OCI-LY1 (cell line): ENCODE measurements at regions not wholly inside any gene's neighbourhood (a gene's known extent, or its start where the extent isn't known, plus 50 kb on each side); places are given as distances from the start of the nearest gene placed in this dataset.

Experiments used
- CTCF ChIP-seq: fragments of 200-600 bp; sonication (generic), shearing (Covaris generic); IDR thresholded peaks from 2 replicates; pipeline ENCODE4 v1.5.1; 2017; ENCODE audit warnings: mild to moderate bottlenecking, antibody characterized with exemption, low read length, moderate library complexity, mixed read lengths
- EZH2 ChIP-seq: fragments of 200-600 bp; sonication (generic), shearing (Covaris generic); IDR thresholded peaks from 2 replicates; pipeline ENCODE4 v1.8.0; 2017; ENCODE audit warnings: borderline replicate concordance, mixed run types, mild to moderate bottlenecking, antibody characterized with exemption, low read length, moderate library complexity, mixed read lengths

- TF ChIP-seq CTCF (no peak), EZH2 (no peak)
Observed at GRCh38 chr9:12933957-12934356, 159.1 kb downstream of the LURAP1L start.
